ENCODE measurements at regions not wholly inside any gene's neighbourhood (a gene's known extent, or its start where the extent isn't known, plus 50 kb on each side); places are given as distances from the start of the nearest gene placed in this dataset.

GRCh38 chrX:28126886-28127285 lies 145.6 kb upstream of the DCAF8L1 start:
- TF ChIP-seq CTCF (IDR thresholded peaks at IDR 0.05; ENCODE audit: insufficient read depth, low read depth, low read length) (no peak), EZH2 (IDR thresholded peaks at IDR 0.05; ENCODE audit: insufficient read depth, low read length) (no peak)
